ENCODE measurements at regions not wholly inside any gene's neighbourhood (a gene's known extent, or its start where the extent isn't known, plus 50 kb on each side); places are given as distances from the start of the nearest gene placed in this dataset.

DNA sequence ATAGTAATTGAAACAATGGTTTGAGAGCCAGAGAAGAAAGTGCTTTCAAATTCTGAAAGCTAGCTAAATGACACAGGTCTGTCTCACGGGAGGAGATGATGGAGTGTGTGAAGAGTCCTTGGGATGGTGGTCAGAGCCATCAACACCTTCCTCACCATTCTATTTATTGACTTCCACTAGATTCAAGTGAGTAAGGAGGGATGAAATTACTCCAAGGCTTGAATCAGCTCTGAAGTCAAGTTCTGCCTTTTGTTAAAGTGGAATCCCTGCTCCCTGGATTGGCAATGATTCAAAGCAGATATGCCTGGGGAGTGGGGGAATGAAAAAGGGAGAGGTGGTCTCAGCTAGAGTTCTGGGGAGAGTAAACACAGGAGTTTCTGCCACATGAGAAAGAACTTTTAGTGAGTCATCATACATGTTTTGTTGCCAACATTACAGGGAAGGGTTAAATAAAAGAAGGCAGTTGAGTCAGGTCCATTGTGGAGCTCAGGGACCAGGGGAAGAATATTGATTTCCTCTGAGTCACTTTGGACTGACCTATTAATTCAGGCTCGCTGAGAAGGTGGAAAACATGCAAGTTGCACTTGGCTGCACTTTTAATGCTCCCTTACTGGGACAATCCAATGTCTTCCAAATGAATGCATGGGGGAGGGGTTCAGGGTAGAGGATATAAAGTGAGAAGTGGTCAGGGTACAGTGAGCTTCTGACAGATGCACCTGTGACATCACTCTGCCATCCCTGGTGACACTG, 142.7 kb downstream of the TBX5 start:
- TF ChIP-seq, protein P1, sequence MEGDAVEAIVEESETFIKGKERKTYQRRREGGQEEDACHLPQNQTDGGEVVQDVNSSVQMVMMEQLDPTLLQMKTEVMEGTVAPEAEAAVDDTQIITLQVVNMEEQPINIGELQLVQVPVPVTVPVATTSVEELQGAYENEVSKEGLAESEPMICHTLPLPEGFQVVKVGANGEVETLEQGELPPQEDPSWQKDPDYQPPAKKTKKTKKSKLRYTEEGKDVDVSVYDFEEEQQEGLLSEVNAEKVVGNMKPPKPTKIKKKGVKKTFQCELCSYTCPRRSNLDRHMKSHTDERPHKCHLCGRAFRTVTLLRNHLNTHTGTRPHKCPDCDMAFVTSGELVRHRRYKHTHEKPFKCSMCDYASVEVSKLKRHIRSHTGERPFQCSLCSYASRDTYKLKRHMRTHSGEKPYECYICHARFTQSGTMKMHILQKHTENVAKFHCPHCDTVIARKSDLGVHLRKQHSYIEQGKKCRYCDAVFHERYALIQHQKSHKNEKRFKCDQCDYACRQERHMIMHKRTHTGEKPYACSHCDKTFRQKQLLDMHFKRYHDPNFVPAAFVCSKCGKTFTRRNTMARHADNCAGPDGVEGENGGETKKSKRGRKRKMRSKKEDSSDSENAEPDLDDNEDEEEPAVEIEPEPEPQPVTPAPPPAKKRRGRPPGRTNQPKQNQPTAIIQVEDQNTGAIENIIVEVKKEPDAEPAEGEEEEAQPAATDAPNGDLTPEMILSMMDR (IDR thresholded peaks at IDR 0.05; ENCODE audit: poor library complexity, severe bottlenecking) = no peak
- TF ChIP-seq TAF1 (IDR thresholded peaks at IDR 0.05; ENCODE audit: low read depth) = no peak

Measured in neural cell (in vitro differentiated cells).